ENCODE measurements at regions not wholly inside any gene's neighbourhood (a gene's known extent, or its start where the extent isn't known, plus 50 kb on each side); places are given as distances from the start of the nearest gene placed in this dataset.

DNA sequence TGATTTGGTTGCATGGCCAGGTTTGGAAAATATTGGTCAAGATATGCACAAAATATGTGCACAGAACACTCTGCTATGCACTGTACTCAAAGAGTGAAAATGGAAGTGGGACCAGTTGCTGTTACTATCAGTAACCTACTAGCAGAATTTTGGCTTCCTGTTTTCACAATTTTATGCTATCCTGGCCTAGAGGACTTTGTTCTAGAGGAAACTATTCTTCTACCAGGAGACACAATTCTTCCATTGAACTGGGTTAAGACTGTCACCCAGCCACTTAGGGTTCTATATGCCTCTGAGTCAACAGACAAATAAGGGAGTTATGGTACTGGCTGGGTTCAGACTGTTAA is 431.4 kb upstream of the DCC start:
- CTCF ChIA-PET, result no interaction called here
- BruUV-seq (replicated peaks), result no TSS peak
- POLR2A ChIA-PET (ENCODE audit: low non-redundant PET), result no interaction called here
- H3K27ac ChIP-seq (ENCODE audit: low read depth, low read length, poor library complexity, severe bottlenecking), result no peak overlapping the region
- no peaks in the 10 kb centered on the region for H3K9me3 ChIP-seq (ENCODE audit: low read depth, low read length, poor library complexity, severe bottlenecking)
- no peak overlapping the region for H3K4me3 ChIP-seq (ENCODE audit: low read depth, low read length, poor library complexity, severe bottlenecking)
- intact Hi-C loops (cut with micrococcal nuclease; ENCODE audit: unreplicated experiment), result no loop called here
- H3K27me3 ChIP-seq (replicated peaks; ENCODE audit: insufficient read depth, low read depth, low read length, poor library complexity), result no peaks in the 10 kb centered on the region
- no peaks in the 10 kb centered on the region for H3K4me1 ChIP-seq (ENCODE audit: insufficient read depth, low read length, poor library complexity, severe bottlenecking)
- no peak for TF ChIP-seq CTCF (conservative IDR thresholded peaks at IDR 0.05; ENCODE audit: low read depth, low read length)
- TF ChIP-seq EZH2 (IDR thresholded peaks at IDR 0.05; ENCODE audit: borderline replicate concordance, low read depth, low read length, poor library complexity, severe bottlenecking), result no peak
- no peaks in the 10 kb centered on the region for H3K36me3 ChIP-seq (ENCODE audit: insufficient read depth, low read length, poor library complexity, severe bottlenecking)
- DNase-seq (ENCODE audit: low spot score), result no peak

DNA sequence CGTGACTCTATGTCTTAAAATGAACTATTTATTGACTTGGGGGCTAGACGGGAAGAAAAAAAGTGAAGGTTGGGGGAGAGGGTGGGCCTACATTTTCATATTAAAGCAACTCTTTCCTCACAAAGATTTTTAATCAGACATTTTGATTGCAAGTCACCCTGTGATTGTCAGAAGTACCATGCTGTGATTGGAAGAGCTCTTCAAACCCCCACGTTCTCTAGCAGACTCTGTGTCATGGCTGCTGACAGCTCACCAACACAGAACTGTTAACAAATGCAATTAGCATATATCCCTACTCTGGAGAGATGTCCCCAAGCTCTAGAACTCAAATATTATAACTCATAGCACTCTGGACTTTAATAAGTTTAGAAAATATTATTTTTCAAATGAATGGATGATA is 428.4 kb upstream of the DCC start:
- no peak for TF ChIP-seq CTCF (conservative IDR thresholded peaks at IDR 0.05; ENCODE audit: low read depth, low read length)
- TF ChIP-seq EZH2 (IDR thresholded peaks at IDR 0.05; ENCODE audit: borderline replicate concordance, low read depth, low read length, poor library complexity, severe bottlenecking), result no peak
- BruUV-seq (replicated peaks), result no TSS peak
- no peaks in the 10 kb centered on the region for H3K4me1 ChIP-seq (ENCODE audit: insufficient read depth, low read length, poor library complexity, severe bottlenecking)
- no peak overlapping the region for H3K27ac ChIP-seq (ENCODE audit: low read depth, low read length, poor library complexity, severe bottlenecking)
- DNase-seq (ENCODE audit: low spot score), result no peak
- ChIA-PET CTCF (no interaction called here), POLR2A (ENCODE audit: low non-redundant PET) (no interaction called here)
- no peaks in the 10 kb centered on the region for H3K9me3 ChIP-seq (ENCODE audit: low read depth, low read length, poor library complexity, severe bottlenecking)
- no peaks in the 10 kb centered on the region for H3K36me3 ChIP-seq (ENCODE audit: insufficient read depth, low read length, poor library complexity, severe bottlenecking)
- no peaks in the 10 kb centered on the region for H3K27me3 ChIP-seq (replicated peaks; ENCODE audit: insufficient read depth, low read depth, low read length, poor library complexity)
- no peak overlapping the region for H3K4me3 ChIP-seq (ENCODE audit: low read depth, low read length, poor library complexity, severe bottlenecking)
- intact Hi-C loops (cut with micrococcal nuclease; ENCODE audit: unreplicated experiment), result no loop called here

DNA sequence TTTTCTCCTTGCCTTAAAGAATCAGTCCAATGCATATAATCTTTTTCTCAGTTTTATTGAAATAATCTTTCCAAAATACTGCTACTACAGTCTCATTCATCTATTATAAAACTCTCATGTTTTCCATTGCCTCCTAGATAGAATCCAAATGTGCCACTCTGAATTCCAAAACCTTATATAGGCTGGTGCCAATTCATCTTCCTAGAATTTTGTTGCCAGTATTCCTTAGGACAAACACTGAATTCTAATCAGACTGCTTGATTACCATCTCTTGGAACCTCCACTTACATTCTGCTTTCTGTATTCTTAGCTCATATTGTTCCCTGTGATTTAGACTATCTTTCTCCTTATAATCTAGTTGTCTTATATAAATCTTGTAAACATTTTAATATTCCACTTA is 427.6 kb upstream of the DCC start:
- BruUV-seq (replicated peaks), result no TSS peak
- Histone ChIP-seq H3K36me3 (ENCODE audit: insufficient read depth, low read length, poor library complexity, severe bottlenecking) (no peaks in the 10 kb centered on the region), H3K27me3 (replicated peaks; ENCODE audit: insufficient read depth, low read depth, low read length, poor library complexity) (no peaks in the 10 kb centered on the region), H3K4me1 (ENCODE audit: insufficient read depth, low read length, poor library complexity, severe bottlenecking) (no peaks in the 10 kb centered on the region), H3K27ac (ENCODE audit: low read depth, low read length, poor library complexity, severe bottlenecking) (no peak overlapping the region), H3K4me3 (ENCODE audit: low read depth, low read length, poor library complexity, severe bottlenecking) (no peak overlapping the region), H3K9me3 (ENCODE audit: low read depth, low read length, poor library complexity, severe bottlenecking) (no peaks in the 10 kb centered on the region)
- DNase-seq (ENCODE audit: low spot score), result no peak
- ChIA-PET POLR2A (ENCODE audit: low non-redundant PET) (no interaction called here), CTCF (no interaction called here)
- intact Hi-C loops (cut with micrococcal nuclease; ENCODE audit: unreplicated experiment), result no loop called here
- TF ChIP-seq EZH2 (IDR thresholded peaks at IDR 0.05; ENCODE audit: borderline replicate concordance, low read depth, low read length, poor library complexity, severe bottlenecking) (no peak), CTCF (conservative IDR thresholded peaks at IDR 0.05; ENCODE audit: low read depth, low read length) (no peak)

All from A673 (cell line).